NCI-H774 (cell line): ENCODE measurements at regions not wholly inside any gene's neighbourhood (a gene's known extent, or its start where the extent isn't known, plus 50 kb on each side); places are given as distances from the start of the nearest gene placed in this dataset.

Source experiments
- DNase-seq: peaks from one replicate; lab custom pipeline; 2025; lab: John Stamatoyannopoulos, UW

DNA sequence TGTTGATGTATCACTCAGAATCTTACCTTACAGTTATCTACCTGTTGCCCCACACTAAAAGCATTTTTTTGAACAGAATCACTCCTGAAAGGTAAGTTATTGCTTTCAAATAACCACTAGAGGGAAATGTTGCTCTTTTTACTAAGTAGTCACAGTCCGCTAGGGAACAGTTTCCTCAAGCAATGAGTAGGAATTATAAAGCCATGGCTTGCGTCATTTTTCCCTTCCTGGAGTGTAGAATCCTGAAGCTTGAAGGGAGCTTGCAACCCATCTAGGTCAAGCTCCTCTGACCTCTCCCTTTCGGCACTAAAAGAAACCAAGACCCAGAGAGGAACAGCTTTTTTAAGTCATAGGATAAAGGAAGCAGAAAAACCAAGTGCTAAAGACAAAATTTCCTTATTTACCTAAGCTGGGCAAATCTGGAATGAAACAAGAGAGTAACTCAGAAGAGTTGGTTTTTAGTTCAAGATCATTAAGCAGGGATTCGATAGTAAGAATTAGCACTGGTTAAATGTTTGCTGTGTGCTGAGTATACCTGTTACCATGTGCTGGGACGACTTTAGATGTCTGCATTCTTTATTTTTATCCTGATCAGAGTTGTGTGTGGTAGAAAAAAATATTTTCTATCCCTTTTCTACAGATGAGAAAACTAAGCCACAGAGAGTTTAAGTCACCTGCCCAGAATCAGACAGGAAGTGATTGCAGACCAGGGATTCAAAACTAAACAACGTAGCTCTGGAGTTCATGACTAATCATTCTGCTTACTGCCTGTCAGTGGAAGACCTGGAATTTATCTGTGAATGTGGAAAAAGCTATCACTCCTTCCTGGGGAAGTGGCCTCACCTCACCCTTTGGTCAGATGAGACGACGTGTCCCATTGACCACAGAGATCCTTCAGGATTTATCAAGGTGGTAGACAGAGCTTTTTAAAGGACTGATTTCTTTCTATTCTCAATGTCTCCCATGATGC, 631.5 kb downstream of the RAB28 start:
- peak; percentile 82 for DNase-seq

- DNase-seq: peak; percentile 81
Measured at GRCh38 chr4:12846368-12846767, 637.8 kb downstream of the RAB28 start.

GRCh38 chr4:12844141-12844540, 640.0 kb downstream of the RAB28 start:
- DNase-seq: no peak

- DNase-seq: no peak
Measured at GRCh38 chr4:12827966-12828365, 656.2 kb downstream of the RAB28 start.

DNA sequence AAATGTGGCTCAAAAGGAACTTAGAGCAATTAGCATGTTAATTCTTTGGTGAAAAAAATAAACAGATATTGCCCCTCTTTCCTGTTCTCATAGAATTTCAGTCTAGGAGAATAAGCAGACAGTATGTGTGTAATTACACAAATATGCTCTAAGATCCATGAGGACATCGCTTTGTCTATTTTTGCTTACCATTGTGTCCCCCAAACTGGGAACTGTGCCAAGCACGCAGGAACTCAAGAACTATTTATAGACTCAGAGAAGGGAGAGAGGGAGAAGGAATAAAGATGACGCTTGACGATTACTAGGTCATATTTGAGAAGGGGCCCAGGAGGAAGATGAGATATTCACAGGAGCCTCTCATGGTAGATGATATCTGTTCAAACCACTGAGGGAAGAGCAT, 692.6 kb downstream of the RAB28 start:
- DNase-seq: peak; percentile 18

DNA sequence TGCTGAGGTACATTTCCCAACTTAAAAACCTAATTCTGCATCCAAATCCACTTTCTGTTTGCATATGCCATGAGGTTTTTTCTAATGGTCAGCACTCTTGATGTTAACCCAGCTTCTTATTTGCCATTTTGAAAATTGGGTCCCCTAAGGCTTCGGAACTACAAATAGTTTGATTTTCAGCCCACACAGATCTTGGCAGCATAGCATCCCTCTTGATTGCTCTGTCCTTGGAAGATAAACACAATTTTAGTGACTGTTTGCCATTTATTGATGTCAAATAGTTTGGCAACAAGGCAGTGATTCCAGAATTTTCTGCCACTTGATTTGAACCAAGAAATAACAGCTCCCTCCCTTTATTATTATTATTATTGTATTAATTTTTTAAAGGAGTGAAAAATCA, 696.9 kb downstream of the RAB28 start:
- DNase-seq: no peak

- no peak for DNase-seq
Measured at GRCh38 chr4:12778706-12779105, 705.4 kb downstream of the RAB28 start.

GRCh38 chr4:12778191-12778590, 705.9 kb downstream of the RAB28 start:
- no peak for DNase-seq

- DNase-seq: peak; percentile 67
Measured at GRCh38 chr4:12770351-12770750, 713.8 kb downstream of the RAB28 start.

GRCh38 chr4:12761694-12762093, 722.4 kb downstream of the RAB28 start:
- no peak for DNase-seq

DNA sequence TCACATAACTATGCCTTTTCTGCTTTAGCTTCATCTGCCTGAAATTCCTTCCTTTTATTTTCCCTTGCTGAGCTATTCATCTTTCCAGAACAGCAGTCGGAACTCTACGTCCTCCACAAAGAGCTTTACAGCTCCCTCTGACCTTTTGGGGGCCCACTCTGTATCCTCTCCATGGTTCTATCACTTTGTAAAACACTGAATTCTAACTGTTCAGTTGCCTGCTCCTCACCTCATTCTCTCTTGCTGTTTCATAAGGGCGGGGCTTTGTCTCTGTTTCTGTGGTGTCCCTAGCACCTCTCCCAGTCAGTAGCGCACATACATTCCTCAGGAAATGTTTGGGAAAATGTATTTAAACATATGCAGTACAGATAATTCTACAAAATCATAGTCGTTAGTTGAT, 737.0 kb downstream of the RAB28 start:
- DNase-seq: no peak

DNA sequence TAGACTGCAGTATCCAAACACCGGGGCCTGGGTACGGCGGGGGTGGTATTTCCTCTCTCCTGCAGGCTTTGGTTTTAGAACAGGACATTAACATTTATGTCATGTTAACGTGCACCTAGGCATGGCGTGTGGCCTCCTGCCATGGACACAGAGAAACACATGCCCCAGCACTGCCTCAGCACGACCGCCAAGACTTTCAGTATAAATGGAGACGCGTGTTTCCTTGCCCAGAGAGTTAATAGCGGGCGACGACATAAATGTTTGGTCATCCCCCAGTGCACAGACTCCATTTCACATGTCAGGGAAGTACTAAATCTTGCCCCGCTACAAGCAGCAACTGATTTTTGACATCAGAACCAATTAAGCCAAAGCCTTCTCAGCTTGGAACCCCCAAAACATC, 737.9 kb downstream of the RAB28 start:
- no peak for DNase-seq

GRCh38 chr4:12734586-12734985, 749.6 kb downstream of the RAB28 start:
- DNase-seq: no peak

- peak; percentile 40 for DNase-seq
Measured at GRCh38 chr4:12729384-12729783, 754.8 kb downstream of the RAB28 start.

GRCh38 chr4:12724510-12724909, 759.6 kb downstream of the RAB28 start:
- no peak for DNase-seq

GRCh38 chr4:12723849-12724447, 760.2 kb downstream of the RAB28 start:
- no peak for DNase-seq

GRCh38 chr4:12716896-12717295, 767.2 kb downstream of the RAB28 start:
- no peak for DNase-seq

- no peak for DNase-seq
Measured at GRCh38 chr4:12712648-12713339, 771.3 kb downstream of the RAB28 start.

DNA sequence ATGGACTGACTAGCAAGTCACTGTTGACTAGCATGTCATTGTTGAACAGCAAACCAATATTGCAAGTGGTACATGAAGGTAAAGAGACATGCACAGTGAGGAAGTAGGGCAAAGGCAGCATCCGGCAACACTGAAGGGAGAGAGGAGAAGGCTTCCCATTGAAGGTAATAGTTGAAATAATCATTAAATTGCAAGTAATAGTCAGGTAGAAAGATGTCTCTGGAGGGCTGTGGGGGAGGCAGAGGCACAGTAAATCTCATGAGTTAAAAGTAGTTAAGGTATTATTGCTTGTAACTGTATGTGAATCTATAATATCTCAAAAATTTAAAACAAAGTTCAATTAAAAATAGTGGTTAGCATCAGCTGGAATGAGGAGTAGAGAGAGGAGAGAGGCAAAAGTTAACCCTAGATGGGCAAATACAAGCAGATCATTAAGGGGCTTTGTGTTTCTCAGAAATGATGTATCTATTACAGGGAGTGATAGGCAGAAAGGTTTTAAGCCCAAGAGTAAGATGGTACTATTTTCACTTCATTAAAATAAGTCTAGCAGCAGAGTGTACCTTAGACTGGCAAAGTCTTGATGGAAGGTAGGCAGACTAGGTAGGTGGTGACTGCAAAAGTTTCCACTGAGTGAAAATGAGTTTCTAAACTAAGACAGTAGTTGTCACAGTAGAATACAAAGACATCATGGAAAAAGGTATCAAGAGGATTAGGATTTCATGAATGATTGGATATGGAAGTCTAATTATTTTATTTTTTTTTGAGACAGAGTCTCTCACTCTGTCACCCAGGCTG, 776.6 kb downstream of the RAB28 start:
- DNase-seq: no peak

- no peak for DNase-seq
Measured at GRCh38 chr4:12703036-12703435, 781.1 kb downstream of the RAB28 start.

DNA sequence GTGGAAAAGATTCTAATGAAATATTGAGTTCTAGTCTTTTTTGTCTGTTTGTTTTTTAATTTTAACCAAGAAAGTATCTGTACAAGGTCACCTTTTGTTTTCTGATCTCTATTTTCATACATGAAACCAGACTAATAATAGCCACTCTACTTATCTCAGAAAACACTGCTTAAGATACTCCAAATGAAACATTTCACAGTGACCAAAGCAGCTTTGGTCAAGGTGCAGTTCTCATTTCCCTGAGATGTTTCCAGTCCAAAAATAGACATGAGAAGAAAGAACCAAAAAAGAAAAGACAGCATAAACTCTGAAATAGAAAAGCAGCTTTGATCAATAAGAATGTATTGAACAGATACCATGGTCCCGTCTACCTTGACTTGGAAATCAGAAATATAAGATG, 782.8 kb downstream of the RAB28 start:
- DNase-seq: no peak

GRCh38 chr4:12697970-12698369, 786.2 kb downstream of the RAB28 start:
- DNase-seq: no peak
